ENCODE measurements at regions not wholly inside any gene's neighbourhood (a gene's known extent, or its start where the extent isn't known, plus 50 kb on each side); places are given as distances from the start of the nearest gene placed in this dataset.
"Not testable (repeated sequence)": the region's sequence is repeated elsewhere in the genome, so short reads cannot be mapped to it uniquely, and the experiment has no call there.

DNA sequence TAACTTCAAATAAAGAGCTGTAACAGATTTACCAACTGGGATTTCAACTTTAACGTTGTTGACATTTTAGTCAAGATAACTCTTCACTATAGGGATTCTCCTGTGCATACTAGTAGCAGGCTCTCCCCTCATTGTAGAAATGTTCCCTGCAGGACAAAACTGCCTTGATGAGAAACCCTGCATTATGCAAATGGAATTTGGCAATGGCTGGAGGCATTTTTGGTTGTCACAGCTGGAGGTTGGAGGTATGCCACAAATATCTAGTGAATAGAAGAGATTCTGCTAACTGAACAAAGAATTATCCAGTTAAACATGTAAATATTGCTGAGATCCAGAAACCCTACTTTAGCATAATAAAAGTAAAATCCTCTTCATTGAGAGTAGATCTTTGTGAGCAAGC is 928.8 kb upstream of the ALCAM start:
- TF ChIP-seq, protein P1, sequence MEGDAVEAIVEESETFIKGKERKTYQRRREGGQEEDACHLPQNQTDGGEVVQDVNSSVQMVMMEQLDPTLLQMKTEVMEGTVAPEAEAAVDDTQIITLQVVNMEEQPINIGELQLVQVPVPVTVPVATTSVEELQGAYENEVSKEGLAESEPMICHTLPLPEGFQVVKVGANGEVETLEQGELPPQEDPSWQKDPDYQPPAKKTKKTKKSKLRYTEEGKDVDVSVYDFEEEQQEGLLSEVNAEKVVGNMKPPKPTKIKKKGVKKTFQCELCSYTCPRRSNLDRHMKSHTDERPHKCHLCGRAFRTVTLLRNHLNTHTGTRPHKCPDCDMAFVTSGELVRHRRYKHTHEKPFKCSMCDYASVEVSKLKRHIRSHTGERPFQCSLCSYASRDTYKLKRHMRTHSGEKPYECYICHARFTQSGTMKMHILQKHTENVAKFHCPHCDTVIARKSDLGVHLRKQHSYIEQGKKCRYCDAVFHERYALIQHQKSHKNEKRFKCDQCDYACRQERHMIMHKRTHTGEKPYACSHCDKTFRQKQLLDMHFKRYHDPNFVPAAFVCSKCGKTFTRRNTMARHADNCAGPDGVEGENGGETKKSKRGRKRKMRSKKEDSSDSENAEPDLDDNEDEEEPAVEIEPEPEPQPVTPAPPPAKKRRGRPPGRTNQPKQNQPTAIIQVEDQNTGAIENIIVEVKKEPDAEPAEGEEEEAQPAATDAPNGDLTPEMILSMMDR (IDR thresholded peaks at IDR 0.05; ENCODE audit: insufficient read depth, low read length): no peak
- TF ChIP-seq POLR2AphosphoS5 (IDR thresholded peaks at IDR 0.05; ENCODE audit: low read depth): no peak
- Histone ChIP-seq H3K4me3 (replicated peaks; ENCODE audit: insufficient read depth, low read length) (no peak overlapping the region), H3K27ac (replicated peaks) (no peak overlapping the region), H3K27me3 (ENCODE audit: insufficient read depth, poor library complexity, severe bottlenecking) (no peaks in the 10 kb centered on the region)
- DNase-seq (ENCODE audit: low read depth in 1 of 2, low spot score in 1 of 2): no peak

DNA sequence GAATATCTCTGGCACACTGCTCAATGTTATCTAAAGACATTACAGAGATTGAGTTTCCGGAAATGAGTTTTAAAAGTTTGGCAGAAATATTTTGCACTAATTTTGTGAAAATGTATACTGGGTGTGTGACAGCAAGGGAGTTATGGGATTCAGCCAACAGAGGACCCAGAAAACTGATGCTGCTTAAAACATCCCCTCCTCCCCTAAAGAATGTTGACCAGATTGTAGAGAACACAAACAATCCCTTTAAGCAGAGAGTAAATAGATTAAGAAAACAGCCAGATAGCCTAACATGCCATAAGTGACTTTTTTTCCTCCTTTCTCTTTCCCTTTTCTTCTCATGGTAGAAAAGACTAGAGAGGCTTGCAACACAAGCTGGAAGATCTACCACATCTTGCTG is 928.0 kb upstream of the ALCAM start:
- Histone ChIP-seq H3K27me3 (ENCODE audit: insufficient read depth, poor library complexity, severe bottlenecking) (no peaks in the 10 kb centered on the region), H3K4me3 (replicated peaks; ENCODE audit: insufficient read depth, low read length) (no peak overlapping the region), H3K27ac (replicated peaks) (no peak overlapping the region)
- TF ChIP-seq, protein P1 (IDR thresholded peaks at IDR 0.05; ENCODE audit: insufficient read depth, low read length): no peak
- TF ChIP-seq POLR2AphosphoS5 (IDR thresholded peaks at IDR 0.05; ENCODE audit: low read depth) (no peak), SPI1 (IDR thresholded peaks at IDR 0.05; ENCODE audit: borderline replicate concordance, low read depth) (no peak), GABPA (IDR thresholded peaks at IDR 0.05; ENCODE audit: low read depth) (no peak)
- TF ChIP-seq, protein P2, sequence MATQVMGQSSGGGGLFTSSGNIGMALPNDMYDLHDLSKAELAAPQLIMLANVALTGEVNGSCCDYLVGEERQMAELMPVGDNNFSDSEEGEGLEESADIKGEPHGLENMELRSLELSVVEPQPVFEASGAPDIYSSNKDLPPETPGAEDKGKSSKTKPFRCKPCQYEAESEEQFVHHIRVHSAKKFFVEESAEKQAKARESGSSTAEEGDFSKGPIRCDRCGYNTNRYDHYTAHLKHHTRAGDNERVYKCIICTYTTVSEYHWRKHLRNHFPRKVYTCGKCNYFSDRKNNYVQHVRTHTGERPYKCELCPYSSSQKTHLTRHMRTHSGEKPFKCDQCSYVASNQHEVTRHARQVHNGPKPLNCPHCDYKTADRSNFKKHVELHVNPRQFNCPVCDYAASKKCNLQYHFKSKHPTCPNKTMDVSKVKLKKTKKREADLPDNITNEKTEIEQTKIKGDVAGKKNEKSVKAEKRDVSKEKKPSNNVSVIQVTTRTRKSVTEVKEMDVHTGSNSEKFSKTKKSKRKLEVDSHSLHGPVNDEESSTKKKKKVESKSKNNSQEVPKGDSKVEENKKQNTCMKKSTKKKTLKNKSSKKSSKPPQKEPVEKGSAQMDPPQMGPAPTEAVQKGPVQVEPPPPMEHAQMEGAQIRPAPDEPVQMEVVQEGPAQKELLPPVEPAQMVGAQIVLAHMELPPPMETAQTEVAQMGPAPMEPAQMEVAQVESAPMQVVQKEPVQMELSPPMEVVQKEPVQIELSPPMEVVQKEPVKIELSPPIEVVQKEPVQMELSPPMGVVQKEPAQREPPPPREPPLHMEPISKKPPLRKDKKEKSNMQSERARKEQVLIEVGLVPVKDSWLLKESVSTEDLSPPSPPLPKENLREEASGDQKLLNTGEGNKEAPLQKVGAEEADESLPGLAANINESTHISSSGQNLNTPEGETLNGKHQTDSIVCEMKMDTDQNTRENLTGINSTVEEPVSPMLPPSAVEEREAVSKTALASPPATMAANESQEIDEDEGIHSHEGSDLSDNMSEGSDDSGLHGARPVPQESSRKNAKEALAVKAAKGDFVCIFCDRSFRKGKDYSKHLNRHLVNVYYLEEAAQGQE (IDR thresholded peaks at IDR 0.05; ENCODE audit: insufficient replicate concordance, low read depth): no peak
- DNase-seq (ENCODE audit: low read depth in 1 of 2, low spot score in 1 of 2): no peak

DNA sequence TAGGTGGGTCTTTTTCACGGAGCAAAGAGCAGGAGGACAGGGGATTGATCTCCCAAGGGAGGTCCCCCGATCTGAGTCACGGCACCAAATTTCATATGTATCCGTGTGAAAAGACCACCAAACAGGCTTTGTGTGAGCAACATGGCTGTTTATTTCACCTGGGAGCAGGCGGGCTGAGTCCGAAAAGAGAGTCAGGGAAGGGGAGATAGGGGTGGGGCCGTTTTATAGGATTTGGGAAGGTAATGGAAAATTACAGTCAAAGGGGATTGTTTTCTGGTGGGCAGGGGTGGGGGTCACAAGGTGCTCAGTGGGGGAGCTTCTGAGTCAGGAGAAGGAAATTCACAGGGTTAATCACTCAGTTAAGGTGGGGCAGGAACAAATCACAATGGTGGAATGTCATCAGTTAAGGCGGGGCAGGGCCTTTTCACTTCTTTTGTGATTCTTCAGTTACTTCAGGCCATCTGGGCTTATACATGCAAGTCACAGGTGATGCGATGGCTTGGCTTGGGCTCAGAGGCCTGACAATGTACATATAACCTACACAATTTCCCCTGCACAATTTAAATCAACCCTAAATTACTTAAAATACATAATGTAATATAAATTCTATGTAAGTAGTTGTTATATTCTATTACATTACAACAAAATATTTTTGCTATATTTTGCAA is 921.3 kb upstream of the ALCAM start:
- not testable (repeated sequence) for H3K4me3 ChIP-seq (replicated peaks; ENCODE audit: insufficient read depth, low read length); DNase-seq (ENCODE audit: low read depth in 1 of 2, low spot score in 1 of 2); H3K27ac ChIP-seq (replicated peaks); H3K27me3 ChIP-seq (ENCODE audit: insufficient read depth, poor library complexity, severe bottlenecking)

DNA sequence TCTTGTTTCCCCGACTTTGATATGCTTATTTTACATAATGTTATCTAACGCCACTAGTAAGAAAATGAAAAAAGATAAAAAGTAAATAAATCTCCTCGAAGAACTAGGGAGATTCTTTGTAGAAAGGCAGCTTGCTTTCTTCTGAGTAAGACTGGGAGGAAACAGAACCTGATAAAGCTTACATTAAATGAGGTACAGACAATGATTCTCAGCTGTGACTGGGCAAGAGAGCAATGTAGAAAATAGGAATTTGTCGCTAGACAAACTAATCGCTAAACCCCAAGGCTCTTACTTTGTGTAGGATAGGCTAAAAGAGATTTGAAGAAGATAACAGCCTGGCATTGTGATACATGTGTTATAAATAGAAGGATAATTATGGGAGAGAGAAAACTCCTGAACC is 919.0 kb upstream of the ALCAM start:
- DNase-seq (ENCODE audit: low read depth in 1 of 2, low spot score in 1 of 2): no peak
- Histone ChIP-seq H3K4me3 (replicated peaks; ENCODE audit: insufficient read depth, low read length) (no peak overlapping the region), H3K27ac (replicated peaks) (no peak overlapping the region), H3K27me3 (ENCODE audit: insufficient read depth, poor library complexity, severe bottlenecking) (no peaks in the 10 kb centered on the region)
- TF ChIP-seq, protein P1 (IDR thresholded peaks at IDR 0.05; ENCODE audit: insufficient read depth, low read length): no peak
- TF ChIP-seq, protein P2 (IDR thresholded peaks at IDR 0.05; ENCODE audit: insufficient replicate concordance, low read depth): no peak
- TF ChIP-seq SPI1 (IDR thresholded peaks at IDR 0.05; ENCODE audit: borderline replicate concordance, low read depth) (no peak), POLR2AphosphoS5 (IDR thresholded peaks at IDR 0.05; ENCODE audit: low read depth) (no peak), GABPA (IDR thresholded peaks at IDR 0.05; ENCODE audit: low read depth) (no peak)

Data from HL-60 (cell line).